Hepatocyte (in vitro differentiated cells): ENCODE measurements at regions not wholly inside any gene's neighbourhood (a gene's known extent, or its start where the extent isn't known, plus 50 kb on each side); places are given as distances from the start of the nearest gene placed in this dataset.

ENCODE experiments used
- CTCF ChIP-seq: fragments of 200-600 bp; sonication (generic); IDR thresholded peaks from 2 replicates; pipeline ENCODE4 v1.5.1; 2016; ENCODE audit warnings: antibody characterized with exemption, mild to moderate bottlenecking; ENCODE audit not compliant: poor library complexity
- EZH2 ChIP-seq: fragments of 200-600 bp; sonication (generic); IDR thresholded peaks from 2 replicates; pipeline ENCODE4 v1.6.1; 2016; ENCODE audit warnings: antibody characterized with exemption, mild to moderate bottlenecking, borderline replicate concordance

GRCh38 chr4:120005527-120005926 lies 61.1 kb downstream of the MAD2L1 start:
- TF ChIP-seq EZH2 (no peak), CTCF (no peak)
